Neutrophil (primary cell): ENCODE measurements at regions not wholly inside any gene's neighbourhood (a gene's known extent, or its start where the extent isn't known, plus 50 kb on each side); places are given as distances from the start of the nearest gene placed in this dataset.
"Not testable (repeated sequence)": the region's sequence is repeated elsewhere in the genome, so short reads cannot be mapped to it uniquely, and the experiment has no call there.

Experiments
- H3K27ac ChIP-seq: fragments of 200-600 bp; sonication (generic); 2 replicates; pipeline ENCODE4 v1.5.1; 2016; ENCODE audit warnings: mild to moderate bottlenecking, moderate library complexity
- H3K27me3 ChIP-seq: fragments of 200-600 bp; sonication (generic); 2 replicates; pipeline ENCODE4 v1.6.0; 2016; ENCODE audit warnings: mild to moderate bottlenecking
- H3K36me3 ChIP-seq: fragments of 200-600 bp; sonication (generic); 2 replicates; pipeline ENCODE4 v1.5.1; 2017
- H3K4me1 ChIP-seq, 2 experiments: fragments of 200-600 bp in 1 of 2; sonication (generic) in 1 of 2; 1 replicate in 1 of 2; 2 replicates in 1 of 2; pipeline versions ENCODE4 v1.5.1 to v1.6.1; 2013 to 2016; ENCODE audit warnings: low read depth in 1 of 2, low read length in 1 of 2, mild to moderate bottlenecking in 1 of 2, moderate library complexity in 1 of 2; ENCODE audit not compliant: control insufficient read depth in 1 of 2, insufficient read depth in 1 of 2
- H3K4me3 ChIP-seq, 2 experiments: fragments of 200-600 bp in 1 of 2; sonication (generic) in 1 of 2; 1 replicate in 1 of 2; 2 replicates in 1 of 2; pipeline ENCODE4 v1.5.1; 2013 to 2016; ENCODE audit warnings: low read depth in 1 of 2, low read length in 1 of 2, mild to moderate bottlenecking in 1 of 2, moderate library complexity in 1 of 2
- H3K9me3 ChIP-seq: fragments of 200-600 bp; sonication (generic); 2 replicates; pipeline ENCODE4 v1.5.1; 2016
- CTCF ChIP-seq: fragments of 200-600 bp; sonication (generic); IDR thresholded peaks from 2 replicates; pipeline ENCODE4 v1.5.1; 2016; ENCODE audit warnings: antibody characterized with exemption

DNA sequence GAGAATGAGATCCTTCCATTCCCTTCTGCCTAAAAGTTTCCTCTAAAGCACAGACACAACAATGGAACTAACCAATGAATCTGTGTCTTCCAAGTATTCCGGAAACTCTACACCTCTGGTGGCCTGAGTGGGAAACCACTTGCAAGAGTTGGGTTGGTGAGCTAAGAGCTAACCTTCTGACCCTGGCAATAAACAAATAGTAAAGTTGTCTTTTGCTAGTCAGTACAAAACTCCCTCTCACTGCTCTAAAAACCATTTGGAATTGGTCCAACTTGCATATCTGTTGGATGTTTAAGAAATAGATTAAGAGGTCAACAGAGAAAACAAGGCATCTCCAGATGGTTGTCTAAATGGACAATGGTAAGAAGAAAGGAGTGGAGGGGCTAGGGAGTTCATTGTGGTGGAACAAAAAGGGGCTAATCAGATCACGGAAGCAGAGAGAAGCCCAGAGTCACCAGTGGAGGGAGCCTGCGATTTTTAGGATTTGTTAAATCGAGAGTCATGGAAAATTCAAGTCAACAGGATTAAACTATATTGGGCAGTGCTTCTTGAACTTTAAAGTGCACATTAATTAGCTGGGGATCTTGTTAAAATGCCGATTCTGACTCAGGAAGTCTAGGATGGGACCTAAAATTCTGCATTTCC is 192.3 kb downstream of the EVX1 start:
- TF ChIP-seq CTCF = no peak
- H3K9me3 ChIP-seq = no peaks in the 10 kb centered on the region
- no peak overlapping the region for H3K27ac ChIP-seq
- H3K27me3 ChIP-seq = peaks cover 11% of the 10 kb centered on the region
- H3K4me3 ChIP-seq = no peak overlapping the region
- no peaks in the 10 kb centered on the region for H3K4me1 ChIP-seq
- no peaks in the 10 kb centered on the region for H3K36me3 ChIP-seq

GRCh38 chr7:27435461-27435860 is 192.9 kb downstream of the EVX1 start:
- no peaks in the 10 kb centered on the region for H3K9me3 ChIP-seq
- peaks cover 11% of the 10 kb centered on the region for H3K27me3 ChIP-seq
- H3K4me3 ChIP-seq = no peak overlapping the region
- no peaks in the 10 kb centered on the region for H3K4me1 ChIP-seq
- H3K27ac ChIP-seq = no peak overlapping the region
- H3K36me3 ChIP-seq = no peaks in the 10 kb centered on the region
- TF ChIP-seq CTCF = no peak

DNA sequence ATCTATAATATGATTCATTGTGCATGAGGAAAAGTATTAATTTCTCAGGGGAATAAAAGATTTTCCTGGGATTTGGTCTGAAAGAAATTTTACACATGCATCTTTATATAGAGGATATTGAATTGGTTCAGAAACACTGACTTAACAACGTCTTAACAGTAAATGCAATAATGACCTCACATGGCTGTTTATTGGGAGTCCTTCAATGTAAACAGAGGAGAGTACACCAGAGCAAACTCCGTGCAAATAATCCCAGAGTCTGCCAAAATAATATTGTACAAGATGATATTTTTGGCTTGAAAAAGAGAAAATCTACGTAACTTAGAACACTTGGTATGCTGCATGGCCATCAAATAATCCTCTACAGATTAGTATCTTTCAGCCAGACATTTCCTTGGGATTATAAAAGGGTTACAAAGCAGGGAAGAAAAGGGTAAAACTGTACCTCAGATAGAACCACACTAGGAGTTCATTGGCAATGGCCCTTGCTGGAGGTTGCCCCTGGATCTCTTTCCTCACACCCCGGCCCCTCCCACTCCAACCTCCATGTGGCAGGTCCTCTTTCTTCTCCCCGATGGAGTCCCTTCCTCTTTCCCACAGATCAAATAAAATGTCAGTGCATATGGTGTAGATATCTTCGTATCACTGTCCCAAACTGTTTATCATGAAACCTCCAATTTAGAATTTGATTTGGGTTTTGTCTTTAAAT is 196.4 kb downstream of the EVX1 start:
- peaks cover 31% of the 10 kb centered on the region for H3K27me3 ChIP-seq

GRCh38 chr7:27442455-27442854 is 199.9 kb downstream of the EVX1 start:
- H3K4me1 ChIP-seq = no peaks in the 10 kb centered on the region
- H3K9me3 ChIP-seq = no peaks in the 10 kb centered on the region
- TF ChIP-seq CTCF = no peak
- H3K27me3 ChIP-seq = peaks cover 26% of the 10 kb centered on the region
- H3K4me3 ChIP-seq = no peak overlapping the region
- no peaks in the 10 kb centered on the region for H3K36me3 ChIP-seq
- no peak overlapping the region for H3K27ac ChIP-seq

More for the DNA sequence above, 196.4 kb downstream of the EVX1 start:
- H3K9me3 ChIP-seq = no peaks in the 10 kb centered on the region
- no peak overlapping the region for H3K4me3 ChIP-seq
- no peaks in the 10 kb centered on the region for H3K4me1 ChIP-seq
- no peak overlapping the region for H3K27ac ChIP-seq
- TF ChIP-seq CTCF = no peak
- no peaks in the 10 kb centered on the region for H3K36me3 ChIP-seq

- H3K9me3 ChIP-seq, H3K36me3 ChIP-seq, H3K4me1 ChIP-seq, H3K27ac ChIP-seq, H3K4me3 ChIP-seq: not testable (repeated sequence)
- H3K27me3 ChIP-seq = peaks cover 34% of the 10 kb centered on the region
These were observed 206.4 kb downstream of the EVX1 start for GRCh38 chr7:27449046-27449445.

GRCh38 chr7:27453702-27454405 is 208.8 kb downstream of the HIBADH start:
- Histone ChIP-seq H3K4me3 (no peak overlapping the region), H3K27ac (no peak overlapping the region), H3K36me3 (no peaks in the 10 kb centered on the region), H3K27me3 (peaks cover 36% of the 10 kb centered on the region), H3K4me1 (no peaks in the 10 kb centered on the region), H3K9me3 (no peaks in the 10 kb centered on the region)
- no peak for TF ChIP-seq CTCF

- H3K27me3 ChIP-seq = peaks cover 28% of the 10 kb centered on the region
- not testable (repeated sequence) for H3K4me3 ChIP-seq, H3K36me3 ChIP-seq, H3K9me3 ChIP-seq, H3K27ac ChIP-seq, H3K4me1 ChIP-seq
These were observed 205.6 kb downstream of the HIBADH start for GRCh38 chr7:27457120-27457519.
